ENCODE measurements at regions not wholly inside any gene's neighbourhood (a gene's known extent, or its start where the extent isn't known, plus 50 kb on each side); places are given as distances from the start of the nearest gene placed in this dataset.

DNA sequence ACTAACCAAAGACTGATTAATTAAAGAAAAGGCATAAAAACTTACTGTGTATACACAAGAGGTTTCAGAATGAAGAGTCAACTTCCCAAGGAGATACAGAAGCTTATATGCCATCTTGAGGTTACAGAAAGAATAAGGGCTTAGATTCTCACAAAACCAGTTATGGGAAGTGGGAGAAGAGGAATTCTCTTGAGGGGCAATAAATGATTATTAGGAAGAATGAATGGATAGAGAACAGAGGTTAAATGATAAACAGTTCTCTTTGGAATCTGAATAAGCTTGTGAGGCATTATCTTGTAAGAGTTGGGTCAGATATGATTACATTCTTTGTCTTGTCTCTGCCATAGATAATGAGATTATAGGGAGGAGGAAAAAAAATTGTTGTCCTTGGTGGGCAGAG lies 126.7 kb upstream of the SPATA16 start:
- TF ChIP-seq POLR2A (IDR thresholded peaks at IDR 0.05; ENCODE audit: extremely low read depth, insufficient read length) (no peak), MYC (IDR thresholded peaks at IDR 0.05; ENCODE audit: low read depth, low read length) (no peak)
- TF ChIP-seq, protein P1, sequence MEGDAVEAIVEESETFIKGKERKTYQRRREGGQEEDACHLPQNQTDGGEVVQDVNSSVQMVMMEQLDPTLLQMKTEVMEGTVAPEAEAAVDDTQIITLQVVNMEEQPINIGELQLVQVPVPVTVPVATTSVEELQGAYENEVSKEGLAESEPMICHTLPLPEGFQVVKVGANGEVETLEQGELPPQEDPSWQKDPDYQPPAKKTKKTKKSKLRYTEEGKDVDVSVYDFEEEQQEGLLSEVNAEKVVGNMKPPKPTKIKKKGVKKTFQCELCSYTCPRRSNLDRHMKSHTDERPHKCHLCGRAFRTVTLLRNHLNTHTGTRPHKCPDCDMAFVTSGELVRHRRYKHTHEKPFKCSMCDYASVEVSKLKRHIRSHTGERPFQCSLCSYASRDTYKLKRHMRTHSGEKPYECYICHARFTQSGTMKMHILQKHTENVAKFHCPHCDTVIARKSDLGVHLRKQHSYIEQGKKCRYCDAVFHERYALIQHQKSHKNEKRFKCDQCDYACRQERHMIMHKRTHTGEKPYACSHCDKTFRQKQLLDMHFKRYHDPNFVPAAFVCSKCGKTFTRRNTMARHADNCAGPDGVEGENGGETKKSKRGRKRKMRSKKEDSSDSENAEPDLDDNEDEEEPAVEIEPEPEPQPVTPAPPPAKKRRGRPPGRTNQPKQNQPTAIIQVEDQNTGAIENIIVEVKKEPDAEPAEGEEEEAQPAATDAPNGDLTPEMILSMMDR (IDR thresholded peaks at IDR 0.05; ENCODE audit: low read depth, low read length): no peak
- TF ChIP-seq, protein P2, sequence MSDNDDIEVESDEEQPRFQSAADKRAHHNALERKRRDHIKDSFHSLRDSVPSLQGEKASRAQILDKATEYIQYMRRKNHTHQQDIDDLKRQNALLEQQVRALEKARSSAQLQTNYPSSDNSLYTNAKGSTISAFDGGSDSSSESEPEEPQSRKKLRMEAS (IDR thresholded peaks at IDR 0.05; ENCODE audit: low read depth, low read length): no peak
